CMK (cell line): ENCODE measurements at regions not wholly inside any gene's neighbourhood (a gene's known extent, or its start where the extent isn't known, plus 50 kb on each side); places are given as distances from the start of the nearest gene placed in this dataset.
"Not testable (repeated sequence)": the region's sequence is repeated elsewhere in the genome, so short reads cannot be mapped to it uniquely, and the experiment has no call there.

ENCODE experiments used
- DNase-seq: peaks from one replicate; pipeline ENCODE4 v3.0.0-alpha.2; 2010; ENCODE audit warnings: low read depth

DNA sequence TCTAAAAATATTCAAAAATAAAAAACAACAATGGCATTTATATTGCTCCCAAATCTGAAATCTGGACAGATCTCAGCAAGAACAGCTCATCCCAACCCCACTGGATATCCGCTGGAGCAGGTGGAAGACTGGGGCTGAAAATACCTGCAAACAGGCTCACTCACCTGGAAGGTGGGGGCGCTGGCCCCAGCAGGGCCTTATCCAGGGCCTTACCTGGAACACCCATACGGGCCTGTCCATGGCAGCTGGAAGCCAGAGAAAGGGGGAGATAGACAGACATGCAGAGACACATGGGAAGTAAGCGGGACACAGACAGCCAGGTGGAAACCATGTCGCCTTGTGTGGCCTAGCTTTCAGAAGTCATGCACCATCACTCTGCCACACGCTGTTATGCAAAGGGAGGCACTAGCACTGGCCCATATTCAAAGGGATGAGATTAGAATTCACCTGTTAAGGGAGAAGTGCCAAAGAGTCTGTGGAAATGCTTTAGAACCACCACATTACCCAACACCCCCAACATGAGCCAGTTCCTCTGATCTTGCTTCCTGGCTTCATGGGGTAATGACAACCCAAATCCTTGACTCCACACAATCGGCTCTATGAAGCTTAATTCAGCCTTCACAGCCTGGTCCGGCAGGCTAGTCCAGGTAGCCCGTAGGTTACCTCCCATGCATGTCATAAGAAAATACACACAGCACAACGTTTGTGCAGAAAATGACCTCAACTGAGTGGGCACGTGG is 99.0 kb upstream of the CDYL start:
- DNase-seq: no peak

DNA sequence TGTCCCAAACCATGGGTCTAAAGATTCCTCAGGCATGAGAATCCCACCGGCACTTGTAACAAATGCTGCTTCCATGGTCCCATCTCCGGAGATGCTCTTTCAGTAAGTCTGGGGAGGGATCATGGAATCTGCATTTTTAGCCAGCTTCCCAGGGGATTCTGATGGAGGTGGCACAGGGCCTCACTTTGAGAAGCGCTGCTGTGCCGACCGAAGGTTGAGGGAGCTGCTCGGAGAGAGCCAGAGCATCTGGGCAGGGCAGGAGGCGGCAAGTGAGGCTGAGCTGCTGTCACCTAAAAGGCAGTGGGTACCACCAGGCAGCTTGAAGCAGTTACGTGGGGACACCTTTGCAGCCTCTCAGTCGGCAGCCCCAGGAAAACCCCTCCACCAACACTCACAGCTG is 100.2 kb upstream of the CDYL start:
- DNase-seq: no peak

DNA sequence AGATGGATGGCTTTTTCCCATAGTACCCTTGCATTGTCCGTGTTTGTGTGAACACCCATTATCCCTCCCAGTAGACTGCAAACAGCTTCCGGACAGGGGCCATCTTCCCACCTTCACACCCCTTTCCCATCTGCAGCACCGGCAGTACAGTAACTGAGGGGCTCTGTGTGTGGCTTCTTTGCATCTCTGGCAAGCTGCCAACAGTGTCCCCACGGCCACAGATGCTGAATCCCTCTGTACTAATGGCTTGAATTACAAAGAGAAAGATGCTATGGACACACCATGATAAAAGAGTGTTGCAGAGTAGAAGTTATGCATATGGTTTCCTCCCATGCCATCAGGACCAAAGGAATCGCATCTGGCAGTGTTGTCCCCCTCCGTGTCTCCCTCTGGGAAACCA is 101.1 kb upstream of the CDYL start:
- DNase-seq: no peak

DNA sequence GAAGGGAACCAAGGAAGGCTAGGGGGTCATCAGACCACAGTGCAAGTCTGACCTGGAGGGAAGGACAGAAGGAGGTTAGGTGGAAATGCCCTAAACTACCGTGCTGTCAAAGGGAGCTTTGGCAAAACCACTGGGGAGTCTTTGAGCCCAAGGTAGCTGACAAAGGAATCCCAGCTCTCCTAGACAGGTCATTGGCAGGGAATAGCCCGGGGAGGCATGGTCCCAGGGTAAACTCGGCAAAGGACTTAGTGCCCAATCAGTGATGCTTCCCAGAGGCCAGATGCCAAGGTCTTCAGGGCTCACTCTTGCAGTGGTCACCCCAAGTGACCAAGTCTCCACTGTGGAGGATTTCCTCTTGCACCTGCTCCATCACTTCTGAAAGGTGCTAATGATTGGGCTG is 102.3 kb upstream of the CDYL start:
- no peak for DNase-seq

DNA sequence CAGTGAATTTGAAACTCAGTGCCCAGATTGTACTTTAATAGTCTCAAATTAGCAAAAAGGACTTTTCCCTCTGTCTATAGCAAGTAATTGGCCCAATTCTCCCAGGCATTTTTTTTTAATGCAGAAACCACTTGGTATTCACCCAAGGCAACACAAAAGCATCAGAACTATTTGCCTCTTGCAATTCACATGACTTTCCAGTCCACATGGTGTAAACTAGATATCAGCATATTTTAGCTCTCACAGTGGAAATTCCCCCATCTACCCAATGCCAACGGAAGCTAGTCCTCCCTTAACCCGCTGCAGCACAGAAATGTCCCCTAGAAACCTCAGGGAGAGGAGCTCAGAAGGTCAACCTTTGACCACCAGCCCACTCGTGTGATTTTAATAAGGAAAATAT is 103.4 kb upstream of the CDYL start:
- DNase-seq: no peak

DNA sequence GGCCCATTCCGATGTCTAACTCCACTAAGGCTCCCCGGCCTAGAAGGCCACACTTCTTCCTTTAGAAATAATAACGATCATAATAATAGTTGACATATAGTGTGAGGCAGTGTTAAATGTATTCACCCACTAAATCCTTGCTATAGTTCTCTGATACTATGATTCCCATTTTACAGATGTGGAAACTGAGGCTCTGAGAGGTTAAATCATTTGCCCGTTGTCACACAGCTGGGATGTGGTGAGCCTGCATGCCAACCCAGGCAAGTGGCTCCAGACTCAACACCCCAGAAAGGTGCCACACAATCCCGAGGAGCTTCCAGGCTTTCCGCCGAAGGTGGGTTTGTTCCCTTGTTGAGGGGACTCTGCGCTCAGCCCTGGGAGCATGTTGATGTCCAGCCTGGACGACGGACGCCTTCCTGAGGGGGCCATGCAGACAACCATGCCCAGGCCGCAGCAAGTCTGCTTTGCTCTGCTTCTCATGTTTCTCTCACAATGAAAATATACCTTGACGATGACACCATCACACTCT is 104.6 kb upstream of the CDYL start:
- DNase-seq: no peak

DNA sequence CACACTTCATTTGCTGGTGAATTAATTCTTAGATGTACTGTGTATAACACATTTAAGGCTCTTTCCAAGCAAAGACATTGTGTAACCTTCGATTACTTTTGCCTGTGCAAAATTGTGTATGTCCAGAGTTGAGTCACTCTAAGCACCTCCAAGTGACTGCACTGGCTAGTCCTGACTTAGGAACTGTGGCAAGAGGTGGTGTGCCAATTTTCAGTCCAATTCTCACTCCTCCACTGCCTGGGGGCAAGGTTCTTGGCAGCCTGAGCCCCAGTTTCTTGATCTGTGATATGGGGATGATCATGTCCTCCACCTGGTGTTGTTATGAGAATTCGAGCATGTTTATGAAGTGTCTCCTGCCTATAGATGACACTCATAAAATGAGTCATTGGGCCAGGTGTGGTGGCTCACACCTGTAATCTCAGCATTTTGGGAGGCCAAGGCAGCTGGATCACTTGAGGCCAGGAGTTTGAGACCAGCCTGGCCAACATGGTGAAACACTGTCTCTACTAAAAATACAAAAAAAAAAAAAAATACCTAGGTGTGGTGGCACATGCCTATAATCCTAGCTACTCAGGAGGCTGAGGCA is 105.3 kb upstream of the CDYL start:
- no peak for DNase-seq

DNA sequence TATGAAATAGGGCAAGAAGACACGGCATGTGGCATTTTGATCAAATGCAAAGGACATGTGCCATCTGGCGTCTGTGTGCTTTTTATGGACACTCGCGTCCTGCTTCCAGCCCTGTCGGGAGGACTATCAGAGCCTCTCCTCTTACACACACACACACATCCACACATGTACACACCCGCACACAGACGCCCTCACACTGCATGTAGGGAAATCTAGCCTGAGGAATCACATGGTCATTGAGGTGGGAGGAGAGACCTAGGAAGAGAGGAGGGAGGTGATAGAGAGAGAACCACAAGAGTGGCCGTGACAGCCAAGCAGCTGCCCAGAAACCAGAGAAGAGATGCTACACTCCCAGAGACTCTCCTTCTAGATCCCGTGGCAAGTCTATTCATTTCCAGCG is 105.9 kb upstream of the CDYL start:
- no peak for DNase-seq

DNA sequence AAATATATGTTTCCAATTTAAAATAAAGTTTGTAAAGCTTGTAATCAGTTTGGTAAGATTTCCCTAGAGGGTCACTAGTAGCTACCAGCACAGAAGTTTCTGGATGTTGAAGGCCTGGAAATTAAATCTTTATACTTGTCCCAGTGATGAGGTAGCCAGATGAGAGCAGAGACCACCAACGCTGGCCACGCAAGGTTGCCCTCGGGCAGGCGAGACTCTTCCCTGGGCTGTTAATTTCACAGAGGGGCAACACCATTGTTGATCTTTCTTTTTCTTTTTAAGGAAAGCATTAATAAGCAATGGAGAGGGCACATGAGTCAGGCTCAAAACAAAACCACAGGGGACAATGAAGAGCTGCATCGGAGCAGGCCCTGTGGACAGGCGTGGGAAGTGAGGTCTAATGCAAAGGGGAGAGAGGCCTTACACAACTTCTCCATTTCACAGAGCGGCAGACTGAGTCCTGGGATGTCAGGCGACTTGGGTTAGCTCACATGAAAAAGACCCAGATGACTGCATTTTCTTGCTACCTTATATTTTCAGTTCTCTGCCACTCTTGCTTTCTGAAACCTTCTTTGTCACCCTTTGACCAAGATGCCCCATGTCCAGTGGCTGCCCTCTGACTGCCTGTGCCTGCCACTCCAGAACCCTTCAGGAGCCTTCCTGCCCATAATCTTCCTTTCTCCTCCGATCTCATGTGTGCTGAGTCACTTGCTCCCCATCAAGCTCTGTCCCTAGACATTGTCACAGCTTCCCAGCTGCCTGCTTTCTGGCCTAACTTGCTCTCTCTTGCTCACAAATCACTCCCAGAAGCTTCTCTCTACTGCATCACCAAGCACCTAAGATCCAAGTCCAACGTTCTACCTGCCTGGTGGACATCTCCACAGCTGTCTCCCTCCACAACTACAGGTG is 107.7 kb upstream of the CDYL start:
- DNase-seq: no peak

DNA sequence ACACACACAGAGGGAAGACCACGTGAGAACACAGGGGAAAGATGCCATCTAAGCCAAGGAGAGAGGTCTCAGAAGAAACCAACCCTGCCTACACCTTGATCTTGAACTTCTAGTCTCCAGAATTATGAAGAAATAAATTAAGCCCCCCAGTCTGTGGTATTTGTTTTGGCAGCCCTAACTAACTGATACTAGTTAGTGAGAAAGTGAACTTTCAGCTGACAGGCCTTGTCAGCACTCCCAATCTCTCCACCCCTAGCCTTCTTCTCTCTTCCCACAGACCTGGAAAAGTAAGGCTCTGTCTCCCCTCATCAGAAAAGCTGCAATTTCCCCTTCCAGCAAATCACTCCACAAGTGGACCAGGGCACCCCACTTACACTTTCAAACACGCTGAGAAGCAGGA is 108.6 kb upstream of the CDYL start:
- DNase-seq: no peak

DNA sequence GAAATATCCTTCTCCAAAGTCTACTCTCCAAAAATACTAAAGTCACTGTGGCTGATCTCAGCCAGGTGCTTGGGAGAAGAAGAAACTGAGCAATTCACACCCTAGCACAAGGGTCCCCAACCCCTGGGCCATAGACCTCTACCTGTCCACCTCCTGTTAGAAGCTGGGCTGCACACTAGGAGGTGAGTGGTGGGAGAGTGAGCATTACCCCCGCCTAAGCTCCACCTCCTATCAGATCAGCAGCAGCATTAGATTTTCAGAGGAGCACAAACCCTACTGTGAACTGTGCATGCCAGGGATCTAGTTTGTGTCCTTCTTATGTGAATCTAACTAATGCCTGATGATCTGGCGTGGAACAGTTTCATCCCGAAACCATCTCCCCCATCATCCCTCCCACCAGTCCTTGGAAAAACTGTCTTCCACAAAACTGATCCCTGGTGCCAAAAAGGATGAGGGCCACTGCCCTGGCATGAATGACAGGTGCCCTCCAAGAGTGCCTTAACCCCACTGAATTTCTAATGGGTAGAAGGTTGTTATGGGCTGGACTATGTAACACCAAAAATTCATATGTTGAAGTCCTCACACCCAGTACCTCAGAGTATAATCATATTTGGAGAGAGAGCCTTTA is 109.2 kb upstream of the CDYL start:
- no peak for DNase-seq

DNA sequence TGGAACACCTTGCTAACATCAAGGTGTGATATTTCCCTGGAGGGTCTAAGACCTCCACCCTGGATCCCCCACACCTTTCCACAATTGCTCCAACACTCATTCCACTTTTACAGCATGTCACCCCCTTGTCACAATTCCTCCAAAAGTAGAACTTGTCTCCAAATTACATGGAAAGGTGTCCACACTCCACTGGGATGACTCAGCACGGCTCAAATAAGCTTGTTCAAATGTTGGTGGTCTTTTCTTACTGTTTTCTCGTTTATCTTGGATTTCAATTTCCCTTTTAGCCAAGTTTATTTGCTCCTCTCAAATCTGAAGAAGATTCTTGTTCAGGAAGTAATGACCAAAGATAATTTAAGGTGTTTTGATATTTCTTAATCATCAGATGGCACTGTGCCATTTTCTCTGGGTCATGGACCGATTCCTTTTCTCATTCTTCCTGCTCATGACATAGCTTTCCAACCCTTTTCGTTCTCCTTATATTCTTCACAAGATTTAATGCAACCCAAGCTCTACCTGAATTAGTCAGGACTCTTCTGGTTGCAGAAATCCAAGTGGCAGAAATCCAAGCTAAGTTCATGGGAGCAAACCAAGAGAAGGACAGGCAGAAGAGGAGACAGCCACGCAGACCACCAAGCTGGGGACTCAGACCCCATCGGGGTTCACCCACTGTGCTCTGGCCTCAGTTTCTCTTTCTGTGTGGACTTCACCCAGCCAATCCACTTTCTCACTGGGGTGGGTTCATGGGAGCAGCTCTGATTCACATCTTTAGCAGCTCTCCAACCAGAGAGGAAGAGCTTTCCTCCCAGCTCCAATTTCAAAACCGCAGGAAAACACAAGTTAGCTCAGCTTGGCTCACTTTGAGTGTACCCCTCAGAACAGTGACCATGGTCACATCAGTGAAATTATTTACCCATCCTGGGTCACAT is 110.5 kb upstream of the CDYL start:
- DNase-seq: no peak

DNA sequence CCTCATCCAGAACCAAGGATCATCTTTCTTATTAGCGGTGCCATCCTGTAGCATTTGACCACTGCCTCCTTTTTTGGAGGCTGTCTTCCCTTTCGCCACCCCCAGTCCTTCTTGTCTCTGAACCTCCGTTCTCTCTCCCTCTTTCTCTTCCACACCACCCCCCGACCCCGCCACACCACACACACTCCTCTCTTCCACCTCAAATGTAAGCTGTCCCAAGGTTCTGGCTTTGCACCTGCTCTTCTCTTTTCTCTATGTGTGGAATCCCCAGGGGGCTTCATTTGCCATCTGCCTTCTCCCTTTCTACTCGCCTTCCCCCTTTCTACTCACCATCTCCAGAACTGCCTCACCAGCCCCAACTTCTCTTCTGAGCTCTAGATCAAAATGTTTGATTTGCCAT is 111.3 kb upstream of the CDYL start:
- no peak for DNase-seq

DNA sequence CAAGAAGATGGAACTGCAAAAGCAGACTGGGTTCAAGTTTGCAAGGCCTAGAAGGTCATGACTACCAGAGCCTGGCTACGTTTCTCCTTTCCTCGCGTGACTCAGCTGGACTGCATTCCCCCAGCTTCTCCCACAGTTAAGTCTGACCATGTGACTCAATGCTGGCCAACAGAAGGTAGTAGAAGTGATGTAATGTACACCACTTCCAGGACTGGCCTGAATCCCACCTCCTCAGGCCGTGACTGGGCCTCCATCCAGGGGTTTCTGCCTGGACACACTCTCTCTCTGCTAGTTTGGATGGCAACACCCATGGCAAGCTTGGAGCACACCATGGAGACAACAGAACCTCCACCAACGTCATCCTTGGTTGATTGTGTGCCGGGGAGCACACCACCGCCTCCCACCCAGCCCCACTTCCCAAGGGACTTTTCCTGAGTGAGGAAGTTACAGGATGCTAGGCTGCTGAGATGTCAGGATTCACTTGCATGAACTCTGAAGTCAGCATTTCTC is 112.0 kb upstream of the CDYL start:
- DNase-seq: no peak

DNA sequence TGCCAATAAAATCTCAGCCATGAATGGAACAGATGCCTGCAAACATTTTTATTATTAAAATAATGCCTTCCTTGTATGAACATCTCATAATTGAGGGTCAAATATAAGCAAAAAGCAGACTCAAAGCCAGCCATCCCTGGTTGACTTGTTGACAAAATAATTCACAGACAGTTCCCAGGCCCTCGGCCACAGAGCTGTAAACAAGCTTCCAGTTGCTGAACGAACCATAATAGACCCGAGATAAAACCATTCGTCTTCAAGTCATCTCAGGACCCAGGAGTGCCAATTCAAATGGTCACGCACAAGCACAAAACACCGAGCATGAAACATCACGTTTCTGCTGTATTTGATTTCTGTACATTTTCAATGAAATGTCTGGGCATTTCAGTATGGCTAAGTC is 113.3 kb upstream of the CDYL start:
- DNase-seq: no peak

DNA sequence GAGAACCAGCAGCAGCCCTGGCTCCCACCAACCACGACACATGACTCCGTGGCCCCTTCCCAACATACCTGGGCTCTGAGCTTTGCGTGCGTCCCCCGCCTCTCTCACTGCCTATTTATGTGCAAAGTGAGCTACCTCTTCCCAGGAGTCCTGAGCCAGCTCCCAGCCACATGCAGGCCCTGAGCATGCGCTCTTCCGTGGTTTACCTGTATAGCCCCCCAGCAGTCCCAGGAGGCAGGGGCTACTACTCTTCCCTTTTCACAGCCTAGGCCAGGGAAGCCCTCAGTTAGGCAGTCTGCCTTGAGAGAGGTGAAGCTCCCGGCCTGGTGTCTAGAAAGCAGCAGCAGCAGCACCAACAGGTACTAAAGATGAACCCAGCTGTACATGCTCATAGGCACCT is 114.8 kb upstream of the CDYL start:
- DNase-seq: no peak

DNA sequence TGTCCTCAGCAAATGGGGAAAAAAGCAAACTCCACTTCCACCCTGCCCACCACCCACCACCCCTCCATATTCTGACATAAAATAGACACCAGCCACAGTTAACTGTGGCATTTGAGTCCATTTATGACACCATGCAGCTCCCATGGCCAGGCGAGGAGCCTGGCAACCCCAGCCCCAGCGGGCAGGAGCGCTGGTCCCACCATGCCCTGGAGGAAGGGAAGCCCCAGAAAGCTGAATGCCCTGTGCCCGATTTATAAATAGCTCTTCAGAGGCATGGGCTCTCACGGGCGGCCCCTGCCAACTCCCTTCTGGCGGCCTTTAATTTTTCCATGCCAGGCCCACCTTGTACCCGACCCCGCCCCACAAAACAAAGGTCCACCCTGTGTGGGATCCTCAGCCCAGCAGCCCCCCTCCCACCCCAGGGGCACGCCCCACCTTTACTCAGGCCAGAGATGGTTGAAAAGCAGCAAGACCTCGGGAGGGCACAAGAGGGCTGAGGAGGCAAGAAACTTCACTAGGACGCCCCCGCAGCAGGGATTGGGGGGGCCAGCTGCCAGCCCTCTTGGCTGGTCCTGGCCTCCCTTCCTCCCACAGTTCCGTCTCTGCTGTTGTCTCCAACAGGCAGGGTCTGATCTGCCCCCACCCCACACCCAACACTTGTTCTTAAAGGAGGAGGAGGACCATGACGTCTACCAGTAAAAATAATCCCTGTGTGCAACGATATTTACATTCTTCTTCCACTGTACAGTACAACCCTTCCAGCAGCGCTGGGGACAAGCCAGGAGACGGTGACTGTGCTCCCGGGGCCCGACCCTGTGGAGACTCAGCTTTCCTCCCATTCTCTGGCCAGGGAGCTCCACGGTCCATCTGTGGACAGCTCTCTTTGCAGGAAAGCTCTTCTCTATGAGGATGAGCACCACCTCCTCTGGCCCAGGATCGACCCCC is 115.6 kb upstream of the CDYL start:
- DNase-seq: no peak

DNA sequence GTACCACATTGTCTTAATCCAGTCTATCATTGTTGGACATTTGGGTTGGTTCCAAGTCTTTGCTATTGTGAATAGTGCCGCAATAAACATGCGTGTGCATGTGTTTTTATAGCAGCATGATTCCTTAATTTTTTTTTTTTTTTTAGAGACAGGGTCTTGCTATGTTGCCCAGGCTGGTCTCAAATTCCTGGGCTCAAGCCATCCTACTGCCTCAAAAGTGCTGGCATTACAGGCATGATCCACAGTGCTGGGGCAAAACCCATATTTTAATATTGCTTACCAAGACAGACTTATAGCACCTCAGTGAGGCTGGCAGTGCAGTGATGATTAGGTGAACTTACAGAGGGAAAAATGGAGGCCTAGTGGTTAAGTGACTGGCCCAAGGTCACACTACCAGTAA is 116.5 kb upstream of the CDYL start:
- not testable (repeated sequence) for DNase-seq

DNA sequence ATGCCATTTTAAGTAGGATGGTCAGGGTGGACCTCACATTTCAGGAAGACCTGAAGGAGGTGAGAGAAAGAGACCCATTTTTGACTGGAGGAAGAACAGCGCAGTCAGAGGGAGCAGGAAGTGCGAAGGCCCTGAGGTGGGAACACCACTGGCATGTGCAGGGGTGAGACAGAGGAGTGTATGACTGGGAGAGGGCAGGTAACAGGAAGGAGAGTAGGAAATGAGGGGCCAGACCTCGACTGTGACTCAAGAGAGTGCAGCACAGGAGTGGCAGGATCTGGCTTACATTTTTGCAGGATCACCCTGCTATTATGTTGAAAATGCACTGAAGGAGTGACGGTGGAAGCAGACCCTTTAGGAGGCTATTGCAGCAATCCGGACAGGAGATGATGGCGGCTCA is 117.7 kb upstream of the CDYL start:
- no peak for DNase-seq

DNA sequence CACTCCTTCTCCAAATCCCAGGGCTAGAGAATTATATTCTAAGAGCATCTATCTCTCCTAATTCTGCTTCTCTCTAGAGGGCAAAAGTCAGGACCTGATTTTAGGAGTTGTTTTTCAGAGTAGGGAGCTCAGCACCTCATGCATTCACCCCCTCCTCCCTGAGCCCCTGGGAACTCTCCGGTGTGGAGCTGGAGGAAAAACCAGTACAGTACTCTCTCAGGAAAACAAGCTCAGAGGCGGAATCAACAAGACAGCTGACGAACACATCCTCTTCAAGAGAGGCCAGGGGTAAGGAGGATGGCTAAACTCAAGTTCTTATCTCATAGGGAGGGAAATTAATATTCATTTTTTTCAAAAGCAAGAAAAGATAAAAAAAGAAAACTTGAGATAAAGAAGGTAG is 120.1 kb upstream of the CDYL start:
- no peak for DNase-seq
